ENCODE measurements at regions not wholly inside any gene's neighbourhood (a gene's known extent, or its start where the extent isn't known, plus 50 kb on each side); places are given as distances from the start of the nearest gene placed in this dataset.

- TF ChIP-seq CTCF (IDR thresholded peaks at IDR 0.05): no peak
- TF ChIP-seq EZH2phosphoT487 (IDR thresholded peaks at IDR 0.05; ENCODE audit: borderline replicate concordance, low read depth): no peak
Measured at GRCh38 chr10:22833781-22834180, 94.1 kb upstream of the ARMC3 start (continued).

- Histone ChIP-seq H3K4me1 (ENCODE audit: control insufficient read depth in 1 of 2, insufficient read depth in 2 of 2, low read depth in 1 of 2, low read length in 1 of 2) (no peaks in the 10 kb centered on the region), H2AFZ (ENCODE audit: low read depth) (no peak overlapping the region), H3K9ac (no peak overlapping the region), H3F3A (replicated peaks; ENCODE audit: insufficient read depth) (no peaks in the 10 kb centered on the region), H3K36me3 (replicated peaks in 1 of 2; ENCODE audit: control insufficient read depth in 1 of 2, insufficient read depth in 2 of 2, low read length in 1 of 2) (no peaks in the 10 kb centered on the region), H3K79me2 (ENCODE audit: insufficient read depth) (no peaks in the 10 kb centered on the region), H3K4me2 (no peak overlapping the region), H3K4me3 (ENCODE audit: low read depth in 2 of 2, low read length in 1 of 2) (no peak overlapping the region), H4K20me1 (ENCODE audit: insufficient read depth) (no peaks in the 10 kb centered on the region), H3K27me3 (ENCODE audit: insufficient read depth) (no peaks in the 10 kb centered on the region), H3K9me3 (no peaks in the 10 kb centered on the region), H3K27ac (ENCODE audit: low read depth in 2 of 2, low read length in 1 of 2) (no peak overlapping the region), H3K9me2 (no peaks in the 10 kb centered on the region)
- ChIA-PET POLR2A (no interaction called here), CTCF (interaction anchor here (0.7 to 1.2 kb wide), 2 partner anchors 17 to 20 kb away, joined by 3 read pairs; no protein-coding TSS in a partner anchor)
- TF ChIP-seq USF2 (IDR thresholded peaks at IDR 0.05; ENCODE audit: borderline replicate concordance, low read depth, low read length) (no peak), PBX3 (IDR thresholded peaks at IDR 0.05) (no peak), GABPA (IDR thresholded peaks at IDR 0.05; ENCODE audit: low read depth) (no peak), MXI1 (IDR thresholded peaks at IDR 0.05; ENCODE audit: low read depth, low read length) (no peak), ZBTB33 (IDR thresholded peaks at IDR 0.05; ENCODE audit: borderline replicate concordance, low read depth) (no peak), FOSL2 (IDR thresholded peaks at IDR 0.05; ENCODE audit: borderline replicate concordance, low read depth) (no peak), RAD21 (IDR thresholded peaks at IDR 0.05; ENCODE audit: low read length) (no peak), IRF3 (IDR thresholded peaks at IDR 0.05; ENCODE audit: low read depth, low read length) (no peak), RCOR1 (IDR thresholded peaks at IDR 0.05; ENCODE audit: low read length) (no peak), EZH2phosphoT487 (IDR thresholded peaks at IDR 0.05; ENCODE audit: borderline replicate concordance, low read depth) (no peak), RFX5 (IDR thresholded peaks at IDR 0.05; ENCODE audit: low read length) (no peak), MEF2A (IDR thresholded peaks at IDR 0.05; ENCODE audit: borderline replicate concordance, low read depth) (no peak), SIN3A (IDR thresholded peaks at IDR 0.05; ENCODE audit: borderline replicate concordance, low read depth, low read length) (no peak)
- no peak for DNase-seq
- WGBS (ENCODE audit: low lambda C conversion rate): 97% methylated on average over 5 of the region's 5 CpGs
Measured at GRCh38 chr10:22833353-22833752, 94.5 kb upstream of the ARMC3 start.

Measured in SK-N-SH (cell line).